Loucy (cell line): ENCODE measurements at regions not wholly inside any gene's neighbourhood (a gene's known extent, or its start where the extent isn't known, plus 50 kb on each side); places are given as distances from the start of the nearest gene placed in this dataset.

Source experiments
- CTCF ChIP-seq: fragments of 200-600 bp; sonication (generic); conservative IDR thresholded peaks from 2 replicates; pipeline ENCODE4 v1.5.1; 2014; ENCODE audit warnings: mild to moderate bottlenecking, antibody characterized with exemption, low read length
- EZH2phosphoT487 ChIP-seq: fragments of 200-600 bp; IDR thresholded peaks from 2 replicates; pipeline ENCODE4 v1.6.1; 2018; ENCODE audit warnings: antibody characterized with exemption, mild to moderate bottlenecking, moderate library complexity, borderline replicate concordance

GRCh38 chrX:6666624-6667023, 131.7 kb upstream of the VCX3A start:
- TF ChIP-seq CTCF (no peak), EZH2phosphoT487 (no peak)
